GM20431 (cell line): ENCODE measurements at regions not wholly inside any gene's neighbourhood (a gene's known extent, or its start where the extent isn't known, plus 50 kb on each side); places are given as distances from the start of the nearest gene placed in this dataset.
"Not testable (repeated sequence)": the region's sequence is repeated elsewhere in the genome, so short reads cannot be mapped to it uniquely, and the experiment has no call there.

ENCODE experiments used
- in situ Hi-C: fragments of 300-500 bp; cut with MseI, MboI; formaldehyde crosslinking; loops from one replicate; pipeline ENCODE4 v1.15.0; 2020; ENCODE audit warnings: low sequenced_read_pairs; ENCODE audit not compliant: unreplicated experiment

- in situ Hi-C loops, result no loop called here
Measured at GRCh38 chr7:130844811-130845580, 111.0 kb upstream of the KLF14 start.

- in situ Hi-C loops, result no loop called here
Measured at GRCh38 chr7:130845581-130846085, 111.6 kb upstream of the KLF14 start.

GRCh38 chr7:130849604-130850003 lies 115.6 kb upstream of the KLF14 start:
- in situ Hi-C loops, result no loop called here

GRCh38 chr7:130850956-130851355 lies 116.9 kb upstream of the KLF14 start:
- in situ Hi-C loops, result no loop called here

GRCh38 chr7:130852867-130853266 lies 118.9 kb upstream of the KLF14 start:
- in situ Hi-C loops, result no loop called here

GRCh38 chr7:130853503-130854279 lies 119.7 kb upstream of the KLF14 start:
- in situ Hi-C loops, result no loop called here

- in situ Hi-C loops, result no loop called here
Measured at GRCh38 chr7:130854481-130854880, 120.5 kb upstream of the KLF14 start.

GRCh38 chr7:130856866-130857265 lies 122.9 kb upstream of the KLF14 start:
- in situ Hi-C loops, result no loop called here

GRCh38 chr7:130860832-130861231 lies 126.8 kb upstream of the KLF14 start:
- in situ Hi-C loops, result not testable (repeated sequence)

GRCh38 chr7:130865408-130866236 lies 131.6 kb upstream of the KLF14 start:
- in situ Hi-C loops, result no loop called here

GRCh38 chr7:130867039-130867438 lies 133.0 kb upstream of the KLF14 start:
- in situ Hi-C loops, result no loop called here

GRCh38 chr7:130867581-130868136 lies 133.7 kb upstream of the KLF14 start:
- in situ Hi-C loops, result no loop called here

- in situ Hi-C loops, result no loop called here
Measured at GRCh38 chr7:130868139-130868538, 134.1 kb upstream of the KLF14 start.

- in situ Hi-C loops, result no loop called here
Measured at GRCh38 chr7:130869918-130870317, 135.9 kb upstream of the KLF14 start.

GRCh38 chr7:130872341-130872740 lies 138.3 kb upstream of the KLF14 start:
- in situ Hi-C loops, result no loop called here

- in situ Hi-C loops, result no loop called here
Measured at GRCh38 chr7:130872756-130873448, 138.9 kb upstream of the KLF14 start.

- in situ Hi-C loops, result no loop called here
Measured at GRCh38 chr7:130874071-130874915, 140.3 kb upstream of the KLF14 start.

GRCh38 chr7:130875265-130875741 lies 141.3 kb upstream of the KLF14 start:
- in situ Hi-C loops, result loop anchor here (25.0 kb wide), 1 partner anchor 162 kb away; no protein-coding TSS in a partner anchor
